T1000 (cell line): ENCODE measurements at regions not wholly inside any gene's neighbourhood (a gene's known extent, or its start where the extent isn't known, plus 50 kb on each side); places are given as distances from the start of the nearest gene placed in this dataset.

Experiments
- DNase-seq: peaks from one replicate; lab custom pipeline; 2025; ENCODE audit warnings: mixed read lengths; lab: John Stamatoyannopoulos, UW

DNA sequence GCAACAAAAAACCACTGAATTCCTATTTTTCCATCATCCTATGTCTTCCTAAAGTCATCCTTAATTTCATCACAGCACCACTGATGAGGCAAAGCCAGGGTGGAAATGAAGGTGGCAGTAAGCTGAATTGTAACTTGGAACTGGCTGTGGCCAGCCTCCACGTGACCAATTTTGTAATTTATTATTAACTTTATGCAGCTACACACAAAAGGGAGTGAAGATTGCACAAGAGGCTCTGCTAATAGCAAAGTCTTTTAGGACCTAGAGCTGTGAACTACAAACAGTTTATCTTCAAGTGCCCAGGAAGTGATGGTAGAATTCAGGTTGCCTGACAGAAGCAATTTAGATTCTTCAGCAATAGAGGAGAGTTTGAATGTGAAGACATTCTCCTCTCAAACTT lies 176.4 kb downstream of the CCDC71L start:
- DNase-seq: no peak

DNA sequence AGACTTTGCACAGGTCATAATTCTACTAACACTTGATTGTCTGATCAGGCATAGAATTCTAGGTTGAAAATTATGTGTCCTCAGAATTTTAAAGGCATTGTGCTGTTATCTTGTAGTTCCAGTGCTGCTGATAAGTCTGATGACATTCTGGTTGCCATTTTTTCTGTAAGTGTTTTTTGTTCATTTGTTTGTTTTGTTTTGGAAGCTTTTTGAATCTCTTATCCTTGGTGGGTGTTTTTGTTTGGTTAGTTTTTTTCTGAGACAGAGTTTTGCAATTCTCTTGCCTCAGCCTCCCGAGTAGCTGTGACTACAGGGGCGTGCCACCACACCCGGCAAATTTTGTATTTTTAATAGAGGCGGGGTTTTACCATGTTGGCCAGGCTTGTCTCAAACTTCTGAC lies 178.9 kb downstream of the CCDC71L start:
- DNase-seq: no peak

DNA sequence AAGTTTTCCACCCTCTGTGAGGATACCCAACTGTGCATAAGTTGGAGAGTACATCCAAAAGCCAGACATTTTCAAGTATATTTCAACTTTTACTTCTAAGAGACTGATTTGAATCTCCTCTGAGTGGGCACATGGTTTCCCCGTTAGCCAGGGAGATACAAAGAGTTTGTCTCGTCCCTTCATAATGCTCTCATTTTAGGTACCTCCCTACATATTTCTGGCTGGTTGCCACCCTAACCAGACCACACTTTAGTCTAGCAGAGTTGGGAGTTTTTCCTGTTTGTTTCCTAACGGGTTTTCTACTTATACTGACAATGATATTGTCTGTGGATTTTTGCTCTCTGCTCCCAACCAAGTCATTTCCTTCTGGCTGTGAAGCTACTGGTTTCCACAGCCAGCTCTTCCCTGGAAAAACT lies 180.3 kb downstream of the CCDC71L start:
- no peak for DNase-seq

GRCh38 chr7:106480161-106480579 lies 180.8 kb downstream of the CCDC71L start:
- no peak for DNase-seq

DNA sequence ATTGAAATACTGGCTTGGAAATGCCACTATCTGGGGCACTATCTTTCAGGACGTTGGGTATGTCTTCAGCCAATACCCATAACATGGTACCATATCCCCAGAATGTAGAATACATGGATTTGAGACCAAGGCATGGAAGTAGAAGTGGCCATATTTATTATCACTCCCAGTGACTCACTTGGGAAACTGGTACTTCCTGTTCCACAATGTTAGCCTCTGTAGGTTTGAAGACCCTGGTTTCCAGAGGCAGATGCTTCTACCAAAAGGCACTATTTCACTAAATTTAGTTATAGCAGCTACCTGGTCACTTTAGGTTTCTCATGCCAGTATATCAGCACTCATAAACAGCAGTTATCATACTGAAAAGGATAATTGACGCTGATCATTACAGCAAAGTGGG lies 184.2 kb downstream of the CCDC71L start:
- DNase-seq: no peak

- DNase-seq: no peak
Observed at GRCh38 chr7:106472741-106473140, 188.0 kb upstream of the NAMPT start.

GRCh38 chr7:106471686-106472440 lies 187.1 kb upstream of the NAMPT start:
- DNase-seq: no peak

GRCh38 chr7:106471021-106471420 lies 186.2 kb upstream of the NAMPT start:
- no peak for DNase-seq

DNA sequence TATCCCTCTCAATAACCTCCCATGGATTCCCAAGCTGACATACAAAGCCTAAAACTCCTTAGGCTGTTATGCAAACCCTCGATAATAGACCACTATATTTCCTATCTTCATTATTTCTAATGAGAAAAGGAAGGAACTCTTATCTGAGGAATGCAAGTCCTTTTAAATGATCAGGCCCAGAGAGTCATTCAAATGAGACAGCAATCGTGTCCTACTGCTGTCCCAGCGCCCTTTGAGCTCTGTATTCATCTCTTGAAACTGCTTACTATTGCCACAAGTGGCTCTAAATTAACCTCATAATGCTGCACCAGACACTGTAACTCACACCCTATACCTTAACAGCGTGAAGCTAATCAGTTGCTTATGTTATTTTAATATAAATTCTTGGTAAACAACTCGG lies 182.1 kb upstream of the NAMPT start:
- no peak for DNase-seq

- DNase-seq: no peak
Observed at GRCh38 chr7:106465704-106466468, 181.1 kb upstream of the NAMPT start.

- no peak for DNase-seq
Observed at GRCh38 chr7:106464651-106465050, 179.9 kb upstream of the NAMPT start.

- no peak for DNase-seq
Observed at GRCh38 chr7:106463851-106464611, 179.2 kb upstream of the NAMPT start.

- no peak for DNase-seq
Observed at GRCh38 chr7:106462914-106463482, 178.2 kb upstream of the NAMPT start.

DNA sequence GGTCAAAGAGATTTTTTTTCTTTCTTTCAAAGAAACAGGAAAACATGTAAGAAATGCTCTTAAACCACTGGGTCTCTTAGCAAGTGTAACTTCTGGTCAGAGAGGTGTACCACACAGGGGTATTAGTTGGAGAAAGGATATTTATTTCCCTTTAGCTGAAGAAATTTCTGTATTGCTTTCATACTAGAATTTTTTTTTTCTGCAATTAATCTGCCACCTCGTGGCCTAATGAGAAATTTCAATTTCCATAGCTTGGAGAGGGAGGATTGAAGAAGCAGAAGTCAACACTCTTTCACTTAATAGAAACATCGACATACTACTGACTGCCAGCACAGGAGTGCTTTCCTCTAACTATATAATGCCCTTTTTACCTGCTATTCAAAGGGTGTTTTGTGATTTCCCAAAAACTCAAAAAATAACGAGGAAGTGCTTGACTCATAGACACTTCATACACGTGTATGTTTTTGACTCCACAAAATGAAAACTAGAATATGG lies 177.6 kb upstream of the NAMPT start:
- DNase-seq: no peak

GRCh38 chr7:106460792-106461254 lies 176.0 kb upstream of the NAMPT start:
- no peak for DNase-seq

DNA sequence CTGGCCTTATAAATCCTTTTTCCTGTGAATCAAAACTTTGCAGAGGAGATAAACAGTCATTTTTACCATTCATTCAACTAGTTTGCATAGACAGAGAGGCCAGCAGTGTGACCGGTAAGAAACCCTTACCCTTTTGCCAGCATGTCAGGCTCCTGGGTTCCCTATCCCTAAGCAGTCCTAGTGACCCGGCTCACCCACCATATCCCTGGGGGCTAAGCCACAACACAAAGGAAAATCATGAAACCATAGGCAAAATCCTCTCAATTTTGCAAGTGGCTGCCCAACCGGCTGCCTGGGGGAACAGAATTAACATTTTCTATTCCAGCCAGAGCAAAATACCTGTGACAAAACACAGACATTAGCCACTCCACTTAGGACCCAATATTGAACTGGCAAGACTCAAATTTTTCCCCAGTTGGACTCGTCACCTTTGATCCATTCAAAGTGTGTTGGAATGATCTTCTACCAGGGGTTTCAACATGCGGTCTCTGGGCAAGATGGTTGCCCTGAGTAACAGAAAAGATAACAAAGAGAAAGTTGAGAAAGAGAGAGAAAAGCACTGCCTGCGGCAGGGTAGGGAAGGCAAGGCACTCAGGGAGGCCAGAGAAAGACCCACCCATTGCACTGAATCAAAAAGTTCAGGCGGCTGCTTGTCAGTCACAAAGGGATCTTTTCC lies 174.8 kb upstream of the NAMPT start:
- no peak for DNase-seq

DNA sequence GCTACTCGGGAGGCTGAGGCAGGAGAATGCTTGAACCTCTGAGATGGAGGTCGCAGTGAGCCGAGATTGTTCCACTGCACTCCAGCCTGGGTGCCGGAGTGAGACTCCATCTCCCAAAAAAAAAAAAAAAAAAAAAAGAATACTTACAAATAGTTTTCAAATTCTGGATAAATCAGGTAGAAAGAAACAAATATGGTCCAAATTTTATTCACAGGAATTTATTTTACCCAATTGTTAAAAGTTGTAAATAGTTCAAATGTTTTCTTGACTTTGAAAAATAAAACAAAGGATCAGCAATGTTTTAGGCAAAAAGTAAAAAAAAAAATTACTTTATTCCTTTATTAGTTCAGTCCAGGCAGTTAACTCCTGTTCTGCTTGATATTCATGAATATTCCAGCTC lies 172.9 kb upstream of the NAMPT start:
- DNase-seq: no peak

GRCh38 chr7:106456329-106456728 lies 171.5 kb upstream of the NAMPT start:
- DNase-seq: no peak

DNA sequence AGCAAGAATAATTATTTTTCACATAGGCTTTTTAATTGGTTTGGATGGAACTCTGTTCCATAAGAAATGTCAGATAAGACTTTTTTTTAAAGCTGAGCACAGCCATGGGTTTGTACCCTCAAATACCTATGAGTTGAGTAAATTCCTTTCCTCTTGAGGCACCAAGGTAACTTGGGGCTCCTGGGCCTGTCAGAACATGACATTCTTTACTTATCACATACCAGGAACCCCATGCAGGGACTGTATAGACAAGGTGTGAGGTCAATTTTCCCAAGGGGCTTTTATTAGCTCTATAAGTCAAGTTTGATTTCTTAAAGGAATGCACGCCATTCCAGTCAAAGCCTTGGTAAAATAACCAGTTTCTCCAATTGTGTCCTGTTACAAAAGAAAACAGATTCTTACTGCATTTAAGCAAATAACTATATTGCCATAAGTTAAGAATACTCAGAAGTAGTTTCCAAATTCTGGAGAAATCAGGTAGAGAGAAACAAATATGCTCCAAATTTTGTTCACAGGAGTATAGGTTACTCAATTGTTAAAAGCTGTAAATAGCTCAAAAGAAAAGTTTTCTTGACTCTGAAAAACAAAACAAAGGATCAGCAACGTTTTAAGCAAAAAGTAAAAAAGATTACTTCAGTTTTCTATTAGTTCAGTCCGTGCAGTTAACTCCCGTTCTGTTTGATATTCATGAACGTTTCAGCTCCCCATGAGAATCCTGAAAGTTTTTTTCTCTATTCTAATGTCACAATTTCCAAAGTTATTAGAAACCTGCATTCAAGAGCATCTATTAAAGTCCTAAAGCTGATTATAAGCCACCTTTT lies 167.5 kb upstream of the NAMPT start:
- DNase-seq: no peak

DNA sequence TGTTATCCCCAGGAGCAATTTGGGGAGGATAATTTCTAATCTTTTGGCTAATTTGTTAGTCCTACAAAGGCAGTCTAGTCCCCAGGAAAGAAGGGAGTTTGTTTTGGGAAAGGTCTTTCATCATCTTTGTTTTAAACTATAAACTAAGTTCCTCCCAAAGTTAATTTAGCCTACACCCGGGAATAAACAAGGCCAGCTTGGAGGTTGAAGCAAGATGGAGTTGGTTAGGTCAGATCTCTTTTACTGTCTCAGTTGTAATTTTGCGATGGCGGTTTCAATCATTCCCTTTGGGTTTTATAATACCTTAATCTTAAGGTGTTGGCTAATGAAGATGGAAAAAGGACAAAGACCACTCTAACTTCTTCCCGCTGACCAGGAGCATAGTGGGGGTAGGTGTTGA lies 166.4 kb upstream of the NAMPT start:
- no peak for DNase-seq

- DNase-seq: no peak
Observed at GRCh38 chr7:106450716-106451115, 165.9 kb upstream of the NAMPT start.
